SK-N-SH (cell line): ENCODE measurements at regions not wholly inside any gene's neighbourhood (a gene's known extent, or its start where the extent isn't known, plus 50 kb on each side); places are given as distances from the start of the nearest gene placed in this dataset.

Experiments used
- CTCF ChIA-PET: fragments of 300-600, 350-600 bp; formaldehyde crosslinking; extraction: SDS; loops from one replicate; lab custom pipeline; 2021; lab: Yijun Ruan, JAX
- POLR2A ChIA-PET: fragments of 350-600 bp; sonication (Branson Sonifier 250); formaldehyde crosslinking; extraction: SDS; loops from one replicate; lab custom pipeline; 2020; ENCODE audit warnings: antibody characterized with exemption, inconsistent platforms; lab: Yijun Ruan, JAX
- DNase-seq: peaks from one replicate; pipeline ENCODE4 v3.0.0; 2012
- H2AFZ ChIP-seq: fragments of 200-600 bp; sonication (generic); 2 replicates; pipeline ENCODE4 v1.8.1; 2016; ENCODE audit warnings: antibody characterized with exemption, mild to moderate bottlenecking, low read depth
- H3F3A ChIP-seq: fragments of 200-600 bp; sonication (generic); replicated peaks from 2 replicates; pipeline ENCODE3; 2016; ENCODE audit warnings: antibody characterized with exemption, mild to moderate bottlenecking; ENCODE audit not compliant: insufficient read depth
- H3K27ac ChIP-seq, 2 experiments: fragments of 200-500 bp in 1 of 2; fragments of 200-600 bp in 1 of 2; sonication (Bioruptor generic) in 1 of 2; sonication (generic), shearing (Covaris generic) in 1 of 2; 2 replicates each; pipeline versions ENCODE4 v1.5.1 to v1.6.1; 2014 to 2016; ENCODE audit warnings: low read depth in 2 of 2, inconsistent platforms in 1 of 2, low read length in 1 of 2, mild to moderate bottlenecking in 1 of 2, mixed read lengths in 1 of 2
- H3K27me3 ChIP-seq: fragments of 200-600 bp; sonication (generic), shearing (Covaris generic); 2 replicates; pipeline ENCODE4 v1.6.1; 2016; ENCODE audit warnings: mixed run types; ENCODE audit not compliant: insufficient read depth
- H3K36me3 ChIP-seq, 2 experiments: fragments of 200-500 bp in 1 of 2; fragments of 200-600 bp in 1 of 2; sonication (Bioruptor generic) in 1 of 2; sonication (generic) in 1 of 2; replicated peaks in 1 of 2; 2 replicates each; pipeline versions ENCODE3 to v1.5.1; 2014 to 2016; ENCODE audit warnings: low read length in 1 of 2, mild to moderate bottlenecking in 1 of 2; ENCODE audit not compliant: insufficient read depth in 2 of 2, control insufficient read depth in 1 of 2
- H3K4me1 ChIP-seq, 2 experiments: fragments of 200-500 bp in 1 of 2; fragments of 200-600 bp in 1 of 2; sonication (Bioruptor generic) in 1 of 2; sonication (generic), shearing (Covaris generic) in 1 of 2; 2 replicates each; pipeline versions ENCODE4 v1.5.1 to v1.6.1; 2014 to 2016; ENCODE audit warnings: low read depth in 1 of 2, low read length in 1 of 2, mixed run types in 1 of 2; ENCODE audit not compliant: insufficient read depth in 2 of 2, control insufficient read depth in 1 of 2
- H3K4me2 ChIP-seq: fragments of 200-600 bp; sonication (generic), shearing (Covaris generic); 2 replicates; pipeline ENCODE4 v1.6.1; 2017; ENCODE audit warnings: mixed run types
- H3K4me3 ChIP-seq, 2 experiments: fragments of 200-500 bp in 1 of 2; fragments of 200-600 bp in 1 of 2; sonication (Bioruptor generic) in 1 of 2; sonication (generic), shearing (Covaris generic) in 1 of 2; 2 replicates each; pipeline versions ENCODE4 v1.5.1 to v1.8.1; 2014 to 2016; ENCODE audit warnings: low read depth in 2 of 2, inconsistent platforms in 1 of 2, low read length in 1 of 2, mild to moderate bottlenecking in 1 of 2, mixed read lengths in 1 of 2, moderate library complexity in 1 of 2
- H3K79me2 ChIP-seq: fragments of 200-600 bp; sonication (generic); 2 replicates; pipeline ENCODE4 v1.8.1; 2017; ENCODE audit warnings: mild to moderate bottlenecking; ENCODE audit not compliant: insufficient read depth
- H3K9ac ChIP-seq: fragments of 200-600 bp; sonication (generic); 2 replicates; pipeline ENCODE4 v1.6.1; 2017; ENCODE audit warnings: mixed run types
- H3K9me2 ChIP-seq: fragments of 200-600 bp; sonication (generic); 2 replicates; pipeline ENCODE4 v1.6.1; 2017; ENCODE audit warnings: mixed run types
- H3K9me3 ChIP-seq: fragments of 200-600 bp; sonication (generic); 2 replicates; pipeline ENCODE4 v1.6.1; 2017; ENCODE audit warnings: mixed run types, mild to moderate bottlenecking, moderate library complexity
- H4K20me1 ChIP-seq: fragments of 200-600 bp; sonication (generic); 2 replicates; pipeline ENCODE4 v1.6.1; 2017; ENCODE audit warnings: mild to moderate bottlenecking, mixed run types; ENCODE audit not compliant: insufficient read depth
- CHD2 ChIP-seq: fragments of 150-350 bp; IDR thresholded peaks from 2 replicates; pipeline ENCODE4 v1.6.1; 2018; ENCODE audit warnings: low read length; ENCODE audit not compliant: partially characterized antibody
- CTCF ChIP-seq: fragments of 200-600 bp; sonication (generic); IDR thresholded peaks from 2 replicates; pipeline ENCODE4 v1.6.1; 2017; ENCODE audit warnings: antibody characterized with exemption, mild to moderate bottlenecking, moderate library complexity
- FOXJ3 ChIP-seq: sonication (generic); formaldehyde crosslinking; IDR thresholded peaks from 2 replicates; pipeline ENCODE4 v1.5.1; 2020; ENCODE audit warnings: mild to moderate bottlenecking, missing genetic modification reagents
- GABPA ChIP-seq: IDR thresholded peaks from 2 replicates; pipeline ENCODE4 v1.4.0; 2012; ENCODE audit warnings: low read depth, mild to moderate bottlenecking
- IRF3 ChIP-seq: fragments of 150-350 bp; IDR thresholded peaks from 2 replicates; pipeline ENCODE4 v1.6.1; 2016; ENCODE audit warnings: mild to moderate bottlenecking, low read depth, low read length
- JUND ChIP-seq: IDR thresholded peaks from 2 replicates; pipeline ENCODE4 v1.4.0; 2012
- MXI1 ChIP-seq: IDR thresholded peaks from 2 replicates; pipeline ENCODE4 v1.6.1; 2012; ENCODE audit warnings: mild to moderate bottlenecking, low read depth, low read length, improper control_type of control experiment
- NRF1 ChIP-seq: IDR thresholded peaks from 2 replicates; pipeline ENCODE4 v1.6.1; 2012; ENCODE audit warnings: low read depth, mild to moderate bottlenecking, low read length
- POLR2AphosphoS5 ChIP-seq: IDR thresholded peaks from 2 replicates; pipeline ENCODE4 v1.6.1; 2012; ENCODE audit warnings: low read depth, low read length
- RCOR1 ChIP-seq: fragments of 150-350 bp; IDR thresholded peaks from 2 replicates; pipeline ENCODE4 v1.6.1; 2017; ENCODE audit warnings: antibody characterized with exemption, low read length
- RXRA ChIP-seq: IDR thresholded peaks from 2 replicates; pipeline ENCODE4 v1.4.0; 2012; ENCODE audit warnings: low read depth, mild to moderate bottlenecking, borderline replicate concordance
- SMC3 ChIP-seq: IDR thresholded peaks from 2 replicates; pipeline ENCODE4 v1.6.1; 2012; ENCODE audit warnings: low read depth, low read length, improper control_type of control experiment
- TAF1 ChIP-seq: IDR thresholded peaks from 2 replicates; pipeline ENCODE4 v1.6.1; 2012; ENCODE audit warnings: low read depth, mild to moderate bottlenecking, low read length, moderate library complexity, borderline replicate concordance
- TEAD4 ChIP-seq: IDR thresholded peaks from 2 replicates; pipeline ENCODE4 v1.4.0; 2012; ENCODE audit warnings: mild to moderate bottlenecking, borderline replicate concordance; ENCODE audit not compliant: insufficient read depth
- USF2 ChIP-seq: fragments of 150-350 bp; IDR thresholded peaks from 2 replicates; pipeline ENCODE4 v1.6.1; 2017; ENCODE audit warnings: antibody characterized with exemption, low read length, low read depth, borderline replicate concordance
- ZBTB33 ChIP-seq: IDR thresholded peaks from 2 replicates; pipeline ENCODE4 v1.4.0; 2012; ENCODE audit warnings: low read depth, borderline replicate concordance
- WGBS: methylation state at CpG from one replicate; pipeline ENCODE4 v1.1.6; 2017; ENCODE audit warnings: low lambda C conversion rate; 5-methylcytosine and 5-hydroxymethylcytosine counted together

- no peak for TF ChIP-seq NRF1
- TF ChIP-seq CTCF: no peak
- no peak for TF ChIP-seq SMC3
- no peak for TF ChIP-seq JUND
- no peak for TF ChIP-seq FOXJ3 (CRISPR knock-in tag)
- TF ChIP-seq IRF3: no peak
- TF ChIP-seq RXRA: no peak
These were observed 224.5 kb downstream of the TEX13C start (continued) for GRCh38 chrX:125544031-125544660.

GRCh38 chrX:125544856-125545255 is 225.2 kb downstream of the TEX13C start:
- ChIA-PET POLR2A (no interaction called here), CTCF (interaction anchor here (0.6 kb wide), 1 partner anchor 59 kb away, joined by 3 read pairs; no protein-coding TSS in a partner anchor)
- no peaks in the 10 kb centered on the region for H3K9me2 ChIP-seq
- H3K9me3 ChIP-seq: no peaks in the 10 kb centered on the region
- no peaks in the 10 kb centered on the region for H3K79me2 ChIP-seq
- no peaks in the 10 kb centered on the region for H3K27me3 ChIP-seq
- no peak overlapping the region for H3K27ac ChIP-seq
- WGBS: 0% methylated on average over 2 of the region's 2 CpGs
- H2AFZ ChIP-seq: no peak overlapping the region
- TF ChIP-seq ZBTB33 (no peak), TAF1 (no peak), SMC3 (no peak), POLR2AphosphoS5 (no peak), USF2 (no peak), TEAD4 (no peak), GABPA (no peak), MXI1 (no peak), CHD2 (no peak), RCOR1 (no peak)
- H3K9ac ChIP-seq: no peak overlapping the region
- DNase-seq: no peak
- H3K4me2 ChIP-seq: no peak overlapping the region
- H4K20me1 ChIP-seq: no peaks in the 10 kb centered on the region
- H3K4me1 ChIP-seq: no peaks in the 10 kb centered on the region
- no peaks in the 10 kb centered on the region for H3F3A ChIP-seq
- no peaks in the 10 kb centered on the region for H3K36me3 ChIP-seq
- no peak overlapping the region for H3K4me3 ChIP-seq
